NB4 (cell line): ENCODE measurements at regions not wholly inside any gene's neighbourhood (a gene's known extent, or its start where the extent isn't known, plus 50 kb on each side); places are given as distances from the start of the nearest gene placed in this dataset.

Experiments used
- CTCF ChIP-seq: IDR thresholded peaks from one replicate; pipeline ENCODE4 v1.5.1; 2012; ENCODE audit warnings: low read depth, low read length
- POLR2A ChIP-seq: IDR thresholded peaks from 2 replicates; pipeline ENCODE4 v1.6.1; 2011; ENCODE audit warnings: mild to moderate bottlenecking; ENCODE audit not compliant: insufficient read length; ENCODE audit errors: extremely low read depth

GRCh38 chr9:107212613-107213012 is 70.5 kb upstream of the RAD23B start:
- TF ChIP-seq POLR2A (no peak), CTCF (no peak)
